SU-DHL-6 (cell line): ENCODE measurements at regions not wholly inside any gene's neighbourhood (a gene's known extent, or its start where the extent isn't known, plus 50 kb on each side); places are given as distances from the start of the nearest gene placed in this dataset.

Experiments
- H2AFZ ChIP-seq: fragments of 200-600 bp; sonication (generic); 2 replicates; pipeline ENCODE4 v1.6.1; 2014; ENCODE audit warnings: low read depth, mild to moderate bottlenecking, moderate library complexity, mixed read lengths, antibody characterized with exemption, low read length; ENCODE audit not compliant: severe bottlenecking
- H3F3A ChIP-seq: fragments of 200-600 bp; shearing (Covaris generic); 2 replicates; pipeline ENCODE4 v1.6.0; 2016; ENCODE audit warnings: antibody characterized with exemption, mild to moderate bottlenecking; ENCODE audit not compliant: insufficient read depth
- H3K27ac ChIP-seq: fragments of 200-600 bp; sonication (generic); 2 replicates; pipeline ENCODE4 v1.5.1; 2016; ENCODE audit warnings: low read depth, mild to moderate bottlenecking, low read length, moderate library complexity, mixed read lengths
- H3K27me3 ChIP-seq: fragments of 200-600 bp; sonication (generic), shearing (Covaris generic); 2 replicates; pipeline ENCODE4 v1.6.0; 2014; ENCODE audit warnings: mild to moderate bottlenecking, low read length
- H3K36me3 ChIP-seq: fragments of 200-600 bp; sonication (generic); 2 replicates; pipeline ENCODE4 v1.6.1; 2014; ENCODE audit warnings: mild to moderate bottlenecking, low read length, mixed read lengths
- H3K4me2 ChIP-seq: fragments of 300-600, 200-600 bp; shearing (Covaris generic), sonication (generic); 2 replicates; pipeline ENCODE4 v1.6.0; 2014; ENCODE audit warnings: low read length, low read depth, mild to moderate bottlenecking; ENCODE audit not compliant: poor library complexity, severe bottlenecking
- H3K4me3 ChIP-seq: fragments of 200-600 bp; sonication (generic); 2 replicates; pipeline ENCODE4 v1.5.1; 2014; ENCODE audit warnings: antibody characterized with exemption, low read length, mild to moderate bottlenecking, mixed read lengths; ENCODE audit not compliant: insufficient read depth, poor library complexity, severe bottlenecking
- H3K79me2 ChIP-seq: fragments of 200-600 bp; sonication (generic); 2 replicates; pipeline ENCODE4 v1.6.1; 2014; ENCODE audit warnings: mild to moderate bottlenecking, low read length, moderate library complexity; ENCODE audit not compliant: insufficient read depth
- H3K9ac ChIP-seq: fragments of 200-600 bp; sonication (generic); 2 replicates; pipeline ENCODE4 v1.7.0; 2014; ENCODE audit warnings: mild to moderate bottlenecking, low read length
- H3K9me2 ChIP-seq: fragments of 200-600 bp; sonication (generic); replicated peaks from 2 replicates; pipeline ENCODE4 v1.6.1; 2014; ENCODE audit warnings: low read length; ENCODE audit not compliant: insufficient read depth
- H3K9me3 ChIP-seq: fragments of 200-600 bp; sonication (generic); 2 replicates; pipeline ENCODE4 v1.6.1; 2014; ENCODE audit warnings: low read length, mixed read lengths; ENCODE audit not compliant: insufficient read depth
- H4K20me1 ChIP-seq: fragments of 200-600 bp; sonication (generic); 2 replicates; pipeline ENCODE4 v1.6.1; 2014; ENCODE audit warnings: low read depth, mild to moderate bottlenecking, antibody characterized with exemption, low read length, moderate library complexity, mixed read lengths
- CTCF ChIP-seq: fragments of 200-600 bp; sonication (generic); IDR thresholded peaks from one replicate; pipeline ENCODE4 v1.5.1; 2017; ENCODE audit warnings: antibody characterized with exemption, mild to moderate bottlenecking, low read length, moderate library complexity; ENCODE audit not compliant: insufficient read depth, poor library complexity, severe bottlenecking
- EZH2phosphoT487 ChIP-seq: fragments of 200-600 bp; sonication (generic), shearing (Covaris generic); conservative IDR thresholded peaks from 2 replicates; pipeline ENCODE4 v1.6.1; 2018; ENCODE audit warnings: mild to moderate bottlenecking, antibody characterized with exemption, low read length, moderate library complexity, mixed read lengths

- no peak for TF ChIP-seq CTCF
- no peak for TF ChIP-seq EZH2phosphoT487
- no peaks in the 10 kb centered on the region for H3K27me3 ChIP-seq
- H2AFZ ChIP-seq: no peak overlapping the region
- H3K9me3 ChIP-seq: no peaks in the 10 kb centered on the region
- no peaks in the 10 kb centered on the region for H3K36me3 ChIP-seq
- no peak overlapping the region for H3K4me2 ChIP-seq
- no peak overlapping the region for H3K9ac ChIP-seq
- no peaks in the 10 kb centered on the region for H3F3A ChIP-seq
- no peaks in the 10 kb centered on the region for H3K79me2 ChIP-seq
- H3K4me3 ChIP-seq: no peak overlapping the region
- no peak overlapping the region for H3K27ac ChIP-seq
- H4K20me1 ChIP-seq: no peaks in the 10 kb centered on the region
- no peaks in the 10 kb centered on the region for H3K9me2 ChIP-seq
Observed at GRCh38 chr16:35689764-35690163, 2230.4 kb downstream of the TP53TG3F start.

GRCh38 chr16:35690413-35690812 lies 2231.0 kb downstream of the TP53TG3F start:
- H2AFZ ChIP-seq: no peak overlapping the region
- no peak overlapping the region for H3K4me3 ChIP-seq
- H3K79me2 ChIP-seq: no peaks in the 10 kb centered on the region
- H3K9me3 ChIP-seq: no peaks in the 10 kb centered on the region
- no peaks in the 10 kb centered on the region for H3K27me3 ChIP-seq
- no peak overlapping the region for H3K4me2 ChIP-seq
- no peak overlapping the region for H3K27ac ChIP-seq
- H3K36me3 ChIP-seq: no peaks in the 10 kb centered on the region
- no peak for TF ChIP-seq EZH2phosphoT487
- TF ChIP-seq CTCF: no peak
- no peaks in the 10 kb centered on the region for H4K20me1 ChIP-seq
- no peaks in the 10 kb centered on the region for H3F3A ChIP-seq
- no peaks in the 10 kb centered on the region for H3K9me2 ChIP-seq
- H3K9ac ChIP-seq: no peak overlapping the region

GRCh38 chr16:35691057-35691456 lies 2231.6 kb downstream of the TP53TG3F start:
- Histone ChIP-seq H3K36me3 (no peaks in the 10 kb centered on the region), H3K4me2 (no peak overlapping the region), H3K4me3 (no peak overlapping the region), H3K9ac (no peak overlapping the region), H3K9me3 (no peaks in the 10 kb centered on the region), H3K27me3 (no peaks in the 10 kb centered on the region), H3F3A (no peaks in the 10 kb centered on the region), H3K79me2 (no peaks in the 10 kb centered on the region), H2AFZ (no peak overlapping the region), H4K20me1 (no peaks in the 10 kb centered on the region), H3K9me2 (no peaks in the 10 kb centered on the region), H3K27ac (no peak overlapping the region)
- TF ChIP-seq EZH2phosphoT487: no peak
- no peak for TF ChIP-seq CTCF
